NCI-H2107 (cell line): ENCODE measurements at regions not wholly inside any gene's neighbourhood (a gene's known extent, or its start where the extent isn't known, plus 50 kb on each side); places are given as distances from the start of the nearest gene placed in this dataset.
"Not testable (repeated sequence)": the region's sequence is repeated elsewhere in the genome, so short reads cannot be mapped to it uniquely, and the experiment has no call there.

ENCODE experiments used
- DNase-seq: peaks from one replicate; lab custom pipeline; 2025; lab: John Stamatoyannopoulos, UW

DNA sequence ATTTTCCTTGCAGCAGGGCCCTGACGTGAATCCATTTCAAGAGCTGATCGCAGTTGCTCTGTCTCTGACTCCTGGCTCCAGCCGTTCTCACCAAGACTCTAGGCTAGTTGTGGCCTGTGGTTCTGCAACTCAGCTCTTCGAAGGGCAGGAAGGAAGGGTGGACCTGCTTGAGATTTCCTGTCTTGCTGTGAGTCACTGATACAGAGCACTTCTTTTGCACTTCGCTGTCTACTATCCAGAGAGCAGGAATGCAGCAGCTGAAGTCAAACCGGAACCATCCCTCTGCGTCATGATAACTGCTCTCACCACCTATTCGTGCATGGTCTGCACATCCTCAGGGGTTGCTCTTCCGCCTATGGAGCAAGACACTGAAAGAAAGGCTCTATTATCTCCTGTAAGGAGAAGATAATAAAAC lies 59.7 kb downstream of the RAP2B start:
- DNase-seq = no peak

DNA sequence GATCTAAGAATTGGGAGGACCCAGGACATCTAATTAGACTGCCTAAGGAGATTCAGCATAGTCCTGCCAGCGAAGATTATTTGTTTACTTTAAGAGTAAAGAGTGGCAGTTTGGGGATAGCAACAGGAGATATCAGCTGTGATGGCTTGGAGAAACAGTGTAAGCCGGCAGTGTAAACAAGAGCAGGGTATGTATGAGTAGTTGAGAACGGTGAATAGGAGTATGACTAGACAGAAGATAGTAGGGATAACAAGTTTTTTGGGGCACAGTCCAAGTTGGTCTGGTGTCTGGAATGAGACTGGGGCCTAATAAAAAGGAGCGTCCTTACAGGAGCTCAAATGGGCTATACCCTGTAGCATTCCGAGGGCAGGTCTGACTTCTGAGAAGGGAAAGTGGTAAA lies 64.9 kb downstream of the RAP2B start:
- not testable (repeated sequence) for DNase-seq

DNA sequence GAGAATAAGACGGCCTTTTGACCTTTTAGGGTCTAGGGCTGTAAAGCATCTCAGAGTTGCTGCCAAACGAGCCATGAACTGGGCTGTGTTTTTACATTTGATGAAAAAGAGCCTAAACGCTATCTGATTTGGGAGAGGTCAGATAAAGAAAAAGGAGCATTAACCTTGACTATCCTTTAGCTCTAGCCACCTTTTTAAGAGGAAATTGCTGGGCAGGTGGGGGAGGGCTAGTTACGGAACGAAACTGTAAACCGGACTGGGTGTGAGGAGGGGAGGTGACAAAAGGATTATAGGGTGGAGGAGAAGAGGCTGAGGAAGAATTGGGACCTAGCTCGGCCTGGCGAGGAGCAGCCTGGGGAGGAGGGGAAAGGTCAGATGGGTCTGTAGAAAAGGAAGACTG lies 68.4 kb downstream of the RAP2B start:
- DNase-seq = not testable (repeated sequence)

DNA sequence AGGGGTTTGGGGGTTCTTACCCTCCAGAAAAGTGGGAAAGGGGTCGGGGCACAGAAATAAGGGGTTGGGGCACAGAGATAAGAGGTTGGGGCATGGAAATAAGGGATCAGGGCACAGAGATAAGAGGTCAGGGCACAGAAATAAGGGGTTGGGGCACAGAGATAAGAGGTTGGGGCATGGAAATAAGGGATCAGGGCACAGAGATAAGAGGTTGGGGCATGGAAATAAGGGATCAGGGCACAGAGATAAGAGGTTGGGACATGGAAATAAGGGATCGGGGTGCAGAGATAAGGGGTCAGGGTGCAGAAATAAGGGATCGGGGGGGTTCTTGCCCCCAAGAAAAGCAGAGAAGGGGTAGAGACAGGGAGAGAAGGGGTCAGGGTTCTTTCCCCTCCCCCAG lies 69.2 kb downstream of the RAP2B start:
- DNase-seq = not testable (repeated sequence)

DNA sequence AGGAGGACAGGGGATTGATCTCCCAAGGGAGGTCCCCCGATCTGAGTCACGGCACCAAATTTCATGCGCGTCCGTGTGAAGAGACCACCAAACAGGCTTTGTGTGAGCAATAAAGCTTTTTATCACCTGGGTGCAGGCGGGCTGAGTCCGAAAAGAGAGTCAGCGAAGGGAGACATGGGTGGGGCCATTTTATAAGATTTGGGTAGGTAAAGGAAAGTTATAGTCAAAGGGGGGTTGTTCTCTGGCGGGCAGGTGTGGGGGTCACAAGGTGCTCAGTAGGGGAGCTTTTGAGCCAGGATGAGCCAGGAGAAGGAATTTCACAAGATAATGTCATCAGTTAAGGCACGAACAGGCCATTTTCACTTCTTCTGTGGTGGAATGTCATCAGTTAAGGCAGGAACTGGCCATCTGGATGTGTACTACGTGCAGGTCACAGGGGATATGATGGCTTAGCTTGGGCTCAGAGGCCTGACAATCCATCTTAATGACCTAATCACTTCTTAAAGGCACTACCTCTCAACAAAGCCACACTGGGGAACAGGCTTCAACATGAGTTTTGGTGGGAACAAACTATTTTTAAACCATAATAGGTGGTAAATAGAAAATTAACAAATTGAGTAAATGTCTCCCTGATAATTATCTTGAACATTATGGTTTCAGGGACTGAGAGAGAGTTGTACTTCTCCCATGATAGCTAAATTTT lies 70.2 kb downstream of the RAP2B start:
- not testable (repeated sequence) for DNase-seq

DNA sequence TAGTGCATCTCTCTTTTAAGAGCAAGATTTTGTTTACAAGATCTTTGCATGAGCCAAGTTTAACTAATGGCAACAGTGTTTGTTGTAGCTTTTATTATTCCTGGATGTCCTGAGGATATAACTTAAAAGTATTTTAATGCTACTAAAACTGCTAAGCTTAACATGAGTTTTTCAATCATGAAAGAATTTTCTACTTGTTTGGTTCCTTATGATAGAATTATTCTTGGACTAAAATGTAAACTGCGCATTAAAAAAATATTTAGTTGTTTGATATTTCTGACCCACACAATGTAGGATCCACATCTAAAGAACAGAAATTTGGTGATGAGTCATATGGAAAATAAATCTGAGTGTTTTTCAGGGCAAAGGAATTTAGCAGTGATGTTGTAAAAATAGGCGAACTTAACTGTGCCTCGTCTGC lies 70.8 kb downstream of the RAP2B start:
- no peak for DNase-seq

DNA sequence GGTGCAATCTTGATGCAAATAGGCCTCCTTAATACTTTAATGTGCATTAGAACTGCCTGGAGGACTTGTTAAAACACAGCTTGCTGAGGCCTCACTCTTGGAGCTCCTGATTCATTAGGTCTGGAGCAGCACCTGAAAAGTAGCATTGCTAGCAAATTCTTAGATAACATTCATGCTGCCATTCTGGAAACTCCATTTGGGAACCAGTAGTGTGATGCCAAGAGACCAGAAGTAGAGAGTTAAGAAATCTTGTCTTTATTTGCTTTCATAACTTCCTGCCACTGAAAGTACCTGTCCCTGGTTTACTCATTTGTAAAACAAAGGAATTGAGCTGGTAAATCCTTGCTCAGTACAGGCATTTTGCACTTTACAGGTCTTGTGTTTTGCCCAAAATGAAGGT lies 72.0 kb downstream of the RAP2B start:
- DNase-seq = no peak

DNA sequence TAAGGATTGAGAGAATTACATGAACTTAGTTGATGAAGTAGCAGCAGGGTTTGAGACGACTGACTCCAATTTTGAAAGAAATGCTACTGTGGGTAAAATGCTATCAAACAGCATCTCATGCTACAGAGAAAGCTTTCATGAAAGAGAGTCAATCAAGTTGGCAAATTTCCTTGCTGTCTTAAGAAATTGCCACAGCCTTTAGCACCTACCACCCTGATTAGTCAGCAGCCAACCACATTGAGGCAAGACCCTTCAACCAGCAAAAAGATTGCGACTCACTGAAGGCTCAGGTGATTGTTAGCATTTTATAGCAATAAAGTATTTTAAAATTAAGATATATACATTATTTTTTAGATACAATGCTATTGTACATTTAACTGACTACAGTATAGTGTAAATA lies 80.9 kb downstream of the RAP2B start:
- no peak for DNase-seq

DNA sequence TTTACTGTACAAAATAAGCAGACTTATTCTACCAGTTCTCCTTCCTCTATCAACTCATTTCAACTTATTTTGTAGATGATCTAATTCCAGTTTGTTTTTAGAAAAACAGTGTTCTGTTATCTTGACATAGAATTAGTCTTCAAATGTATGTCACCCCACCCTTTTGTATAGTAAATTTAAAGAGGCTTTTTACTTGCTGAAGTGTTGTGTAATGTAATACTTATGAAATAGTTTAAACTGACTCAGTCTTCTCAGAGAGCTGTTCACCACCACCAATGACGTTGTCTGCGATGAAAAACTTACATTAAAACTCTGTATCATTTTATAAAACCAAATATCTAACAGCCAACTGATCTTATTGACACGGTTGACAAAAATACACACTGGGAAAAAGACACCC lies 82.9 kb downstream of the RAP2B start:
- no peak for DNase-seq

DNA sequence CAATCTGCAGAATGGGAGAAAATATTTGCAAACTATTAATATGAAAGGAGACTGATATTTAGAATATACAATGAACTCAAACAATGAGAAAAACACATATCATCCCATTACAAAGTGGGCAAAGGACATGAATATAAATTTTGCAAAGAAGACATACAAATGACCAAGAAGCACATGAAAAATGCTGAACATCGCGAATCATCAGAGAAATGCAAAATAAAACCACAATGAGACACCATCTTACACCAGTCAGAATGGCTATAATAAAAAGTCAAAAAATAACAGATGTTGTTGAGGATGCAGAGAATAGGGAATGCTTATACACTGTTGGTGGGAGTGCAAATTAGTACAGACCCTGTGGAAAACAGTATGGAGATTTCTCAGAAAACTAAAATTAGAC lies 83.6 kb downstream of the RAP2B start:
- DNase-seq = no peak

DNA sequence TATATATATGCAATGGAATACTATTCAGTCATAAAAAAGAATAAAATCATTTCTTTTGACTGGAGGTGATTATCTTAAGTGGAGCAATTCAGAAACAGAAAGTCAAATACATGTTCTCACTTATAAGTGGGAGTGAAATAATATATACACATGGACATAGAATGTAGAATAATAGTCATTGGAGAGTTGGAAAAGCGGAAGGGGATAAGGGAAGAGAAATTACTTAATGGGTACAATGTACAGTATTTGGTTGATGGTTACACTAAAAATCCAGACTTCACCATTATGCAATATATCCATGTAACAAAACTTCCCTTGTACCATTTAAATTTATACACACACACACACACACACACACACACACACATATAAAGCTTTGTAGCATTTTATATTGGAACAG lies 84.3 kb downstream of the RAP2B start:
- no peak for DNase-seq

DNA sequence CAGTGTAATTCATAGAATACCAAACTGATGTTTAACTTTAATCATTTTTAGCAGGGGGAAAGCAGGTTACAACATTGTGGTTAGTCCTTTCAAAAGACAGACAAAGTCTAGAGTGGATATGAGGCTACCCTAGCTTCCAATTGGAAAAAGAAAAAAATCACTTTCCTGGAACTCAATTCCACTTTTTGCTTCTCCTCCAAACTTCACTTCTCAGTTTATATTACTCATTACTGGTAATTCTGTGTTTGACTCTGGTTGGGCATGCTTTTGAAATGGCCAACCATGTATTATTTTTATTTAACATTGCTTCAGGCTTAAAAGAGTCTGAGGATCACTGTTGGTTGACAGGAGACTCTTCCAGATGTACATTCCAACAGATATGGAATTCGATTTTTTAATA lies 84.8 kb downstream of the RAP2B start:
- no peak for DNase-seq

DNA sequence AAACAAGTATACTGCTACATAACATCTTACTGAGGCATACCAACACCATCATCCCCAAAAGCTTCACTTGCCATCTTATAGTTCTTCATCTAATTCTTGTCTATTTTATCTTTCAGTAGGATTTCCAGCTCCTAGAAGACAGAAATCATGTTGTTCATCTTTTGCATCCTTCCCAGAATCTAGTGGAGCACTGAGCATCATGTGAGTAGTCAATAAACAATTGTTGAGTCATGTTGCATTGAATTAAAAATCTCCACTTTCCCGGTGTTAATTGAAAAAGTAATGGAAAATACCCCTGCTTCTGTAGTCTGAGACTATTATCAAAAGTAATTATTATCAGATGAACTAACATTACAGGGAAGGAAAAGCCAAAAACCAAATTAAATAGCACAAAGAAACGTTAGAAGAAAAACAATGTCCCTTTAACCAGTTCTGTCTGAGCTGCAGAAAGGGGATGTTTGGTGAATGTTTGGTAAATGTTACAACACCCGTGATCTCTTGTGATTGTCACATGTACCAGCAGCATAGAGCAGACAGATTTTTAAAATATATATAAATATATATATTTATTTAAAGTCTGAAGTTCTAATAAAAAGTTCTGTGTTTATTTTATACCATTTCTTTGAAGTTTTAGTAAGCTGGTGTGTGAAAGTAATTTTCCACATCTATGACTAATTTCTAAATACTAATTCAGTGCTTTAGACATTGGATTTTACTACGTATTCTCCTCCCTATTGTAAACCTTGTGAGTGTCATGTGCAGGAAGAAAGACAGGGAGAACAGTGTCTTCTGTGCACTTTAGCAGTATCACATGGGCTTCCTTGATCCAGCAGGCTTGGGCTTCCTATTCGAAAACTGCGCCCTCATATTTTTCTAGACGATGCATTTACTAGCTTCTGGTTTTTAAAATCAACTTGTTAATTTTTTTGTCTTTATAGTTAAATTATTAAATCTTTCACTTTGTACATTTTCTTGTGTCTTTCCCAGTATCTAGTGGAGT lies 85.6 kb downstream of the RAP2B start:
- DNase-seq = no peak

DNA sequence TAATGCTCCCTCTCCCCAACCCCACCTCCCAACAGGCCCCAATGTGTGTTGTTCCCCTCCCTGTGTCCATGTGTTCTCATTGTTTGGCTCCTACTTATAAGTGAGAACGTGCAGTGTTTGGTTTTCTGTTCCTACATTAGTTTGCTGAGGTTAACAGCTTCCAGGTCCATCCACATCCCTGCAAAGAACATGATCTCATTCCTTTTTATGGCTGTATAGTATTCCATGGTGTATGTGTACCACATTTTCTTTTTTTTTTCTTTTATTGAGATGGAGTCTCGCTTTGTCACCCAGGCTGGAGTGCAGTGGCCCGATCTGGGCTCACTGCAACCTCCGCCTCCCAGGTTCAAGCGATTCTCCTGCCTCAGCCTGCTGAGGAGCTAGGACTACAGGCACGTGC lies 86.8 kb downstream of the RAP2B start:
- DNase-seq = not testable (repeated sequence)

DNA sequence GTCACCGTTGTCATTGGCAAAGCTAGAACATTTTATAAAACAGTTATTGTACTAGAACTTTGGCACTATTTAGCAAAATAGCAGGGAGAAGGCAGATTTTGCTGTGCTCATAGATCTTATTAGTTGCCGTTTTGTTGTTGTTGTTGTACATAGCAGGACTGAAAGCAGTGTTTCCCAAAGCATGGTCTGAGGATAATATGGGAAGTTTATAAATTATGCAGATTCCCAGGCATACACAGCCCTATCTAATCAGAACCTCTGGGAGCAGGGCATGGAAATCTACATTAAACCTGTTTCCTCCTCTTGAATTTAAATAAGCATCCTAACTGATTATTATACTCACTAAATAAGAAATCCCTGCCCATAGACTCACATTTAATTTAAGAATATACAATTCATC lies 87.9 kb downstream of the RAP2B start:
- no peak for DNase-seq

DNA sequence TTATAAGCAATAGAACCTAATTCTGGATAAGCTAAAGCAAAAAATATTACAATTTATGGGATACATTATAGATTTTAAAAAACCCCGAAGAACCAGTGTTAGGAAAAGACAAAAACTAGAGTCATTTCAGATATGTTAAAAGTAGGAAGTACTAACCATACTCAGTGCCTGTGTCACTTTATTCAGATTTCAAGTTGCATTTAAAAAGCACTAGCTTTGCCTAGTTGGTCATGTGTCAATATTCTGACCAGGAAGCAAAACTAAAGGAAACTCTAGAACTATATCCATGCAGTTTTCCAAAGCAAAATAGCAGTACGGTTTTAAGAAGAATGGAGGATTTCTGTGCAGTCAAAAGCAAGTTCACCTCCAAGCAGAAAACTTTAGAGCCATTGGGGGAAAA lies 88.4 kb downstream of the RAP2B start:
- no peak for DNase-seq

DNA sequence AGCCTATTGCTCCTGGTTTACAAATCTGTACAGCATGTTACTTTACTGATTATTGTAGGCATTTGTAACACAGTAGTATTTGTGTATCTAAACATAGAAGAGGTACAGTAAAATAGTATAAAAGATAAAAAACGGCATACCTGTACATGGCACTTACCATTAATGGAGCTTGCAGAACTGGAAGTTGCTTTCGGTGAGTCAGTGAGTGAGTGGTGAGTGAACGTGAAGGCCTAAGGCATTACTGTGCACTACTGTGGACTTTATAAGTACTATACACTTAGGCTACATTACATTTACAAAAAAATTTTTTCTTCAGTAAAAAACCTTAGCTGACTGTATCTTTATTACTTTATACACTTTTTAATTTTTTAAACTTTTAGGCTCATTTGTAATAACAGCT lies 90.9 kb downstream of the RAP2B start:
- DNase-seq = no peak

DNA sequence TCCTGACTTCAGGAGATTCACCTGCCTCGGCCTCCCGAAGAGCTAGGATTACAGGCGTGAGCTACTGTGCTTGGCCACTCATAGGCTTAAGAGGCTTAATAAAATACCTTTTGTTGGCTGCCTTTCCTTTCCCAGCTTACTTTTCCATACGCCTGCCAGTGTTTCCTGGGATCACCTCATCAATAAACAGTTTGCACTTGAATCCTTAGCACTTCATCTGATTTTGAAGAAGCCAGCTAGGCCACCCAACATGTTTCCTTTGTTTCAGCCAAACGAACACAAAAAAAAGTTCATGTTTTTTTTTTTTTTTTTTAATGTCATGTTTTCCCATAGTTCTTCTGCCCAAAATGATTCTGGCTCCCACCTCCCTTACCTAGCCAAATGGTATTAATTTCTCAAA lies 92.3 kb downstream of the RAP2B start:
- DNase-seq = no peak

DNA sequence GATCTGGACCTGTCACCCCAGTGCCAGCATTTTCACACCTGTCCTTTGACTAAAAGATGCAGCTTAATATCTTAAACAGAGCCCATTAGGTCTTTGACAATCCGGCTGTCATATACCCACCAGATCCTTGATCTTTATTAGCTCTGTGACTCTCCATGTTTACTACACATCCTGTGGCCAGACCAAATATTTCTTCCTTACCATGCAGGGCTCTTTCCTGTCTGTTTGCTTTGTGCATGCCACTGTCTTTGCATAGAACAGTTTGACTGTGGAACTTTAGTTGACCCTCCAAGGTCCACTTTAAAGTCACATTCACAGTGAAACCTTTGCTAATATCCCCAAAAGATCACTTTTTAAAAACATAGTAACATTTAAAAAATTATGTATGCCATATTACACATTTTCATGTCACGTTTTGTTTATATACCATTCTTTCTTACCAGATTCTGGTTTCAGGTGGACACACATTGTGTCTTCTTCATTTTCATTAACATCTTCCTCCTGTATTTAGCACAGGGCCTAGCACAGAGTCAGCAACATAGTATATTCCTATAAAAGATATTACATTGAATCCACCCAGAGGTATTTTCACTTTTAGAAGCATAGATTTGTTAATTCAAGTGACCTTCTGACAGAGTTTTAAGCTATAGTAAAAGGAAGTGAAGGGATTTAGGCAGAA lies 95.8 kb downstream of the RAP2B start:
- DNase-seq = no peak

DNA sequence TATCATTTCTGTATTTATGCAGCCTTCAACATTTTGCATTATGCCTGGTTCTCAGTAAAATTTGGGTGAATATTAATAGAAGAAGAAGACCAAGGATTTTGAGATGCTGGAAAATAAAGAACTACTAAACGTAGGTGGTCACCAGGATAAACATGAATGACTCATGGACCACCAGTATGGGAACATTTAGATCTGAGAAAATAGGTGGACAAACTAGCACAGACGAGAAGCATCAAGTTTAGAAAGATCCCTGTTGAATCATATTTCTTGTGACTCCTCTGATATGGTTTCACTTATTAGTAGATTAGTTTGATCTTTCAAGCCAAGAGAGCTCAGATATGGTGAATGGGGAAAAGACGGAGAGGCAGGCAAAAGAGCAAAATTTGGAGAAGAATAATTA lies 97.9 kb downstream of the RAP2B start:
- DNase-seq = no peak

DNA sequence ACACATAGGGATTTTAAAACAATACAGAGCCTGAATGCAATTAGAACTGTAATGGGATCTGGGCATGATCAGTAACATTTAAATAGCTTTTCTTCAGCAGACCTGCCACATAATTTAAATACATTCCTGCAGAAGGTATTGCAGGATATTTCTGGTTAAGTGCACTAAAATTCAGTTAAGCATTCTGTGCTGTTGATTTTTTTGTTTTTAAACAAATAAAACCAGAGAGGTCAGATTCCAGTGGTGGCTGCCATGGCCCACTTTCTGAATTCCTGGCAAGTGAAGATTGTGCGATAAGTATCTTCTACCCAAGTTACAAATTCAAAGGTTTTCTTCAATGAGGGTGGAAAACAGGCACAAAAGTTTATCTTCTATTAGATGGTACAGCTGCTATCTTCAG lies 98.7 kb downstream of the RAP2B start:
- DNase-seq = no peak

DNA sequence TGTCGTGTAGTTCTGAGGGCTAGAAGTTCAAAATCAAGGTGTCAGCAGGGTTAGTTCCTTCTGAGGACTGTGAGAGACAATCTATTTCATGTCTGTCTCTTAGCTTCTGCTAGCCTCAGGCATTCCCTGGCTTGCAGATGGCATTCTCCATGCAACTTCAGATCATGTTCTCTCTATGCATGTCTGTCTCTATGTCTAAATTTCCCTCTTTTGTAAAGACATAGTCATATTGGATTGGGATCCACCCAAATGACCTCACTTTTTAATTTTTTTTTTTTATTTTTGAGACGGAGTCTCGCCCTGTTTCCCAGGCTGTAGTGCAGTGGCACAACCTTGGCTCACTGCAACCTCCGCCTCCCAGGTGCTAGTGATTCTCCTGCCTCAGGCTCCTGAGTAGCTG lies 104.6 kb downstream of the RAP2B start:
- no peak for DNase-seq
